GM19328 (cell line): ENCODE measurements at regions not wholly inside any gene's neighbourhood (a gene's known extent, or its start where the extent isn't known, plus 50 kb on each side); places are given as distances from the start of the nearest gene placed in this dataset.
"Not testable (repeated sequence)": the region's sequence is repeated elsewhere in the genome, so short reads cannot be mapped to it uniquely, and the experiment has no call there.

ENCODE experiments used
- ATAC-seq: cut with Tn5 transposase; IDR thresholded peaks from one replicate; pipeline ENCODE4 v1.9.1; 2021; ENCODE audit warnings: mild to moderate bottlenecking, moderate library complexity; ENCODE audit not compliant: unreplicated experiment

- ATAC-seq, result no peak
These were observed 239.9 kb upstream of the IRF2BP2 start for GRCh38 chr1:234849832-234850231.

DNA sequence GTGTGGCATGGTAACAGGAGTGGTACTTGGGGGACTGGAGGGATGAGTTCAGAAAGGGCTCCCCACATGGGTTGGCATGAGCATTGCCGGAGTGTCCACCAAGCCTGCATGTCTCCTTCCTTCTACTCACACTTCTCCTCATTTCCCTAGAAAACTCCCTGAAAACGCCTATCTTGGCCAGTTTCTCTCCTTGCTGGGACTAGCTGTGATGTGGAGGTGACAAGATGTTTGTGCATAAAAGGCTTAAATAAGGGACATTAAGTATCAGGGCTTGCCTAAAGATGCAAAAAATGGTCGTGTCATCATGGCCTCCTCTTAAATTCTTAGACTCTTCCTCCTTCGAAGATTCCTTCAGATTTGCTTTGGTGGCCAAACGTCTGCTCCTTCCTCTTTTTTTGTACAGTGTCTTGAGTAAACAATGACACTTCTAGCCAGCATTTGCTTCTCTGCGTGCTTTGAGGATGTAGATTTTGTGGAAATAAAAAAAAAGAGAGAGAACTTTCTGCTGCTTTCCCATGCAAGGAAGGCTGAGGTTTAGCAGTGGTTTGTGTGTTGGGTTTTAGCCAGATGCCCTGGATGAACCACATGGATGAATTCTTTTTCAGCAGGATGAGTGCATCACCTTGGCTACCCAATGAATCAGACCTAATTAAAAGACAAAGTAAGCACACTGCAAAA, 239.1 kb upstream of the IRF2BP2 start:
- no peak for ATAC-seq

GRCh38 chr1:234846813-234847212, 236.8 kb upstream of the IRF2BP2 start:
- ATAC-seq, result not testable (repeated sequence)

GRCh38 chr1:234845836-234846235, 235.9 kb upstream of the IRF2BP2 start:
- no peak for ATAC-seq

DNA sequence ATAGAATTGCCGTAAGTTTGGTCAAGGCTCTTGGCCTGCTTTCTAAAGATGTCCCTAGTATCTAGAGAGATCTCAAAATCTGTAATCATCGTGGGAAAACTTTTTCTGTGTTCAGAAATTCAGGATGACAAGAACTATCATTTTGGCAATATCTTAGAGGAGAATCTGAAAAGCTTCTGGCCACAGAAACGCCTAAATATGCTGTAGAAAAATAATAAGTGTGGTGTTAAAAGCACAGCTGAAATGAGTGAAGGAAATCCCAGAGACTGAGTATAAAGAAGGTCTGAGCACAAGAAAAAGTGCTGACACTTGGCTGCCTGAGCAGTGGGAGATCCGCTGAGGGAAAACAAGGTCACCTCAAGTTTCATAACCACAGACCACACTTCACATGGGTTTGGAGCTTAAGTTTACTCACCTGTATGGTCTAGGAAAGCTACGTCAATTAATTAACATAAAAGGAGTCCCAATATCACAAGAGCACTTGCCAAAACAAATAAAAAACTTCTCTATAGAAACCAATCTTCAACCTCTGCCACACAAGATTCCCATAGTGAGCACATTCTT, 235.2 kb upstream of the IRF2BP2 start:
- ATAC-seq, result no peak

GRCh38 chr1:234844479-234845031, 234.6 kb upstream of the IRF2BP2 start:
- no peak for ATAC-seq

DNA sequence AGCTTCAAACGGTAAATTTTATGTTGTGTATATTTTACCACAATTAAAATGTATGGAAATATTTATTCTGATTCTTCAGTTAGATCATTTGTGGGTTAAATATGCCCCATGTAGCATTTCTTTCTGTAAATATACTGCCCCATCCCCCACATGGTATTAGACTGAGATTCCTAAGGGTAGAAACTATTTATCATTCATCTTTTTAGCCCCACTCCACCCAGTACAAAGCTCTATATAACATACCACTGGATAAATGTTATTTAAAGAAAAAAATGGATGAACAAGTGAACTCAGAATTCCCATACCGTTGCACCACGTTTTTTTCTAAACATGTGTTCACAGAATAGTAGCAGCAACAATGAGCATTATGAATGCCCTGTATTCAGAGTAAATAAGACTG, 234.0 kb upstream of the IRF2BP2 start:
- ATAC-seq, result no peak

- peak; percentile 57 for ATAC-seq
These were observed 233.0 kb upstream of the IRF2BP2 start for GRCh38 chr1:234842726-234843641.

DNA sequence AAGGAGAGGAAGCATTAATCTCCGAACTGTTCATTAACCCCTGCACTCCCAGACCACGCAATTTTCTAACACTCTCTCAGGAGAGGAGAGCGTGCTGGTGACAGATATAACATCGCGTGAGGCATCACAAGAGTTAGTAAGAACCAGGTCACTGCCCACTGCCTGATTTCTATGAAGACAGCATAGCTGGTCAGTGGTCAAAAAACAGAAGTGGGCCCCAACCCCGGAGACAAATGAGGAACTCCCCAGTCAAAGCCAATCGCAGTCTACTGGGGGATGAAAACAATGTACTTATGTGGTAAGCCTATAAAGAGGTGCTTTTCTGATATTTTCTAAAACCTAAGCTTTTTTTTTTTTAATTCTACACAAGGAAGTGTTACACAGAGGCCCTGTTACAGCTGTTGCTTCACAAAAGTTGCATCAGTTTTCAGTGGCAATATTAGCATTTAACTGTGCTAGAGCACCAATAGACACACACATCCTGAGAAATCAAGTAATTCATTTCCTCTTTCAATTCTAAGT, 231.8 kb upstream of the IRF2BP2 start:
- no peak for ATAC-seq

DNA sequence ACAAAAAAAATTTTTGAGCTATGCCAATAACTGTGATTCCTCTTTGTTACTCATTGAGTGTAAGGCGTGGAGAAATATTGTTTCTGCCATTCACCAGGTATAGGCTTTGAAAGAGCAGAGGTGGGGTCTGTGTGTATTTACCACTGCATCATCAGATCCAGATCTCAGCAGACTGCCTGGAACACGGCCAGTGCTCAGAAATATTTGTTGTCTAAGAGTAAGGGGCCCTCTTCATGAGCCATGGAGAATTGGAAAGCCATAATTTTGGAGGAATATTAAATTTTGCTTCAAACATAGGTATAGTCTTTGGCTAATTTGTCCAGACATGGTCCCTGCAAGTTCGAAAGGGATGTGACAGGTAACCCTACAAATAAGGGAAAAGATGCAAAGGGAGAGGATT, 231.3 kb upstream of the IRF2BP2 start:
- ATAC-seq, result no peak

- ATAC-seq, result no peak
These were observed 230.9 kb upstream of the IRF2BP2 start for GRCh38 chr1:234840843-234841242.

DNA sequence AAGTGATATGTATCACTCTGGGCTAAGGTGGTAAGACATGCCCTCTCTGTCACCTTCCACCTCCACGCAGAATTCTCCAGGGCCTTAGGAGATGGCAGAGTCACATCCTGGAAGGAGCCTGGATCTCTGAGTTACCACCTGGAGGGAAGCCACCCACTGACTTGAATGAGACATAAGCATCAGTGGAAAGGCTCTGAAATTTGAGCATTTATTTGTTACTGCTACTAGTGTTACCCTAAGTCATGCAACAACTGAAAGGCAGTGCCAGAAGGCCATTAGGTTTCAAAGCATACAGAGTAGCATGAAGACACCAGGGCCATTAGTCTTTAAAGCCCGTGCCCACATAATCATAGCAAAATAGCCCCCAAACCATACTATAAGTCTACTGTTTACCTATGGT, 230.3 kb upstream of the IRF2BP2 start:
- ATAC-seq, result no peak

GRCh38 chr1:234839663-234840062, 229.7 kb upstream of the IRF2BP2 start:
- ATAC-seq, result no peak

DNA sequence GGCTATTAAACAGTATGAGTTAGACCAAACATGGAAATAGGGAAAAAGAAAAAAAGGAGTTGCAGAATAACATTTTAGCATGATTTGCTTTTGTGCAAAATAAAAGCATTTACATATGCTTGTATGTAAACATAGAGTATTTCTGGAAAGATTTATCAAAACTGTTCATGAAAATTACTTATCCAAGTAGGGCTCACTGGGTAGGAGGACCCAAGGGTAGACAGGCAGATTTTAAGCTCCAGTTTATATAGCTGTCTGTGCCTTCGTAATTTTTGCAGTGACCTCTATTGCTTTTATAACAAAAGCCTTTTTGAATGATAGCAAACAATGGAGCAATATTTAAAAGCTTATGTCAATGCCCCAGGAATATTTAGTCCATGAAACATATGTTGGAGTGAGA, 228.8 kb upstream of the IRF2BP2 start:
- ATAC-seq, result no peak

DNA sequence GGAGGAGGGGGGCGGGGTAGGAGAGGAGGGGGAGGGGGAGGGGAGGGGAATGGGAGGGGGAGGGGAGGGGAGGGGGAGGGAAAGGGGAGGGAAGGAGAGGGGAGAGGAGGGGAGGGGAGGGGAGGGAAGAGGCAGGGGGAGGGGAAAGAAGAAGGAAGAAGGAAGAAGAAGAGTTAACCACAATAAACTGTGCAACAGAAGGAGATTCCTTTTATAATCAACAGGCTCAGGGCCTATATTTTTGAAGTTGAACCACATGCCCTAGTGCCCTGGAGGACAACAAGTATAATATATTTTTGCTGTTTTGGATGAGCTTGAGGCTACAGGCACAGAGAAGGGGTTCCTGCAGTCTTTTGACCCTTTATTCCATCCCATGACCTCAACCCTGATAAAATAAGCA, 228.2 kb upstream of the IRF2BP2 start:
- no peak for ATAC-seq

GRCh38 chr1:234837713-234838112, 227.7 kb upstream of the IRF2BP2 start:
- ATAC-seq, result no peak

GRCh38 chr1:234836776-234837357, 226.9 kb upstream of the IRF2BP2 start:
- ATAC-seq, result no peak

DNA sequence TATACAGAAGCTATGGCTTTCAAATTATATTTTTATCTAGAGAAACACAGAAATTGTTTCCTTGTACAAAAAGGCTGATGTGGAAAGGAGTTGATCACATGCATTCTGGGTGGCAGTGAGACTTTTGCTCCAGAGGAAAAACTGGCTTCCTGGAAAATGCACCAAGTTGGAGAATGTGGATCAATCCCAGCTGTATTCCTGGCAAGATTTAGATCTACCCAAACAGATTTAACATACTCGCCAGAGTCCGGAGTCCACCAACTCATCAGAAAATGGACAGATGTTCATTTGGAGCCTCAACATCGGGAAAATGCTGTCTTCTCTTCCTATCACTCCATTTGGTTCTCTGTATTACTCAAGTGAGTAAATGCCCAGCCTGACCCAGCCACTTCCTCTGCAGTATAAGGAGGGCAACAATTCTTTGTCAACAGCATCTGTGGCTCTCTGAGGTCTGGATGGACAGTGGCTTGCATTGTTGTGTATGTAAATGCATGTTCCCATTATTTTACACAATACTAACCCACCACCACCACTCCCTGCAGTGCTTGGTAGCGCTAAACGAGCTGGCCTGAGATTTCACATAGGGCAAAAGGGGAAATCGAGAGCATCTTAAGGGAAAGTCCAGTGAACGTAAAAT, 226.2 kb upstream of the IRF2BP2 start:
- no peak for ATAC-seq

DNA sequence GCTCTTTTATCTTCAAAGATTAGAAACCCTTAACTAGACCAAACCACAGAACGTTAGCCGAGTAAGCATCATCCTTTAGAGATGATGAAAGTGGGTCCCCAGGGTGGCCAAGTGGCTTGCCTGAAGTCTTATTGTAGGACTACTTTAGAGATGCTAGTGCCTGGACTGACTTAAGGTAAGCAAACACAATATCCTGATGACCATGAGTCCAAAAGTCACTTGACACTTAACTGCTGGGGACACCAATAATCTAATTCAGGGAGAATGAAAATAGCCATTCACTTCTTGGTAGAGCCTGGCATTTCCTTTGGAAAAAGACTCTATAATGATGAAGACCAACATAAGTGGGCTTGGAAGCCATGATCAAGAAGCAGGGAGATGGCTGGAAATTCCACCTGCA, 225.3 kb upstream of the IRF2BP2 start:
- ATAC-seq, result no peak

DNA sequence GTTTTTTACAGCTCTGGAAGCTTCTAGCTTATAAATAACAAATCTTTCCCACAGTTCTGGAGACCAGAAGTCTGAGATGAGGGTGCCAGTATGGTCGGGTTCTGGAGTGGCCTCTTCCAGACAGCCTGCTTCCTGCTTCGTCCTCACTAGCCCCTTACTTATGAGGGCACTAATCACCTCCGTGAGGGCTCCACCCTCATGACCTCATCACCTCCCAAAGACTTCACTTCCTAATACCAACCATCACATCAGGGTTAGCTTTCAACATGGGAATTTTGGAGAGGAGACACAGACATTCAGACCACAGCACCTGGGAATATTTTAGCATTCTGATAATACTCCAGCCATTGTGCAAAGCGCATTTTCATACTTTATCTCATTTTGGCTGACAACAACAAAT, 223.7 kb upstream of the IRF2BP2 start:
- no peak for ATAC-seq

GRCh38 chr1:234833118-234833517, 223.1 kb upstream of the IRF2BP2 start:
- no peak for ATAC-seq
